HCT116 (cell line): ENCODE measurements at regions not wholly inside any gene's neighbourhood (a gene's known extent, or its start where the extent isn't known, plus 50 kb on each side); places are given as distances from the start of the nearest gene placed in this dataset.

ENCODE experiments used
- ATAC-seq: fragments of 200-7000 bp; cut with Tn5 transposase; 2 replicates; pipeline ENCODE4 v1.9.1; 2020; ENCODE audit warnings: mild to moderate bottlenecking, moderate library complexity
- BruUV-seq: library from RNA; stranded (reverse); fragments of 400-500 nt; replicated peaks from 2 replicates; lab custom pipeline; 2021; lab: Mats Ljungman, UMichigan
- CTCF ChIA-PET: fragments of 300-600 bp; sonication (Branson Sonifier 250); formaldehyde crosslinking; loops from one replicate; lab custom pipeline; 2021; ENCODE audit warnings: antibody characterized with exemption; lab: Charles Lee
- POLR2A ChIA-PET: fragments of 300-600, 350-600 bp; sonication (Branson Sonifier 250); formaldehyde crosslinking; loops from one replicate; lab custom pipeline; 2021; ENCODE audit warnings: antibody characterized with exemption; lab: Charles Lee
- RAD21 ChIA-PET, 2 experiments: fragments of 300-600 bp; sonication (Branson Sonifier 250); formaldehyde crosslinking; loops; one replicate each; lab custom pipeline; 2023; ENCODE audit warnings: low total read pairs in 2 of 2; ENCODE audit not compliant: uncharacterized antibody in 2 of 2, unreplicated experiment in 2 of 2, low non-redundant PET in 1 of 2; lab: Charles Lee
- DNase-seq: peaks from one replicate; pipeline ENCODE4 v3.0.0-alpha.2; 2010; ENCODE audit warnings: low read depth, low spot score
- H2AFZ ChIP-seq: fragments of 200-600 bp; shearing (Covaris generic), sonication (generic); 2 replicates; pipeline ENCODE4 v1.6.1; 2017; ENCODE audit warnings: low read depth, mixed run types, mixed read lengths, antibody characterized with exemption, low read length; ENCODE audit not compliant: poor library complexity, severe bottlenecking
- H3K27ac ChIP-seq: 2 replicates; pipeline ENCODE4 v1.5.1; 2012; ENCODE audit warnings: low read depth, low read length
- H3K27me3 ChIP-seq: fragments of 200-600 bp; sonication (generic); 2 replicates; pipeline ENCODE4 v1.6.1; 2016; ENCODE audit warnings: mixed run types, low read length, mixed read lengths; ENCODE audit not compliant: insufficient read depth
- H3K36me3 ChIP-seq, 2 experiments: fragments of 200-500 bp in 1 of 2; fragments of 200-600 bp in 1 of 2; sonication (Bioruptor generic) in 1 of 2; sonication (generic) in 1 of 2; 2 replicates each; pipeline versions ENCODE4 v1.5.1 to v1.6.1; 2014 to 2016; ENCODE audit warnings: low read length in 2 of 2, inconsistent platforms in 1 of 2, mixed read lengths in 1 of 2, mixed run types in 1 of 2; ENCODE audit not compliant: insufficient read depth in 2 of 2, control insufficient read depth in 1 of 2
- H3K4me1 ChIP-seq, 2 experiments: fragments of 200-600 bp in 1 of 2; sonication (generic) in 1 of 2; 2 replicates each; pipeline versions ENCODE4 v1.5.1 to v1.6.1; 2012 to 2017; ENCODE audit warnings: low read length in 2 of 2, inconsistent platforms in 1 of 2, mild to moderate bottlenecking in 1 of 2, mixed read lengths in 1 of 2, mixed run types in 1 of 2, moderate library complexity in 1 of 2; ENCODE audit not compliant: insufficient read depth in 2 of 2, control insufficient read depth in 1 of 2
- H3K4me2 ChIP-seq: fragments of 200-600 bp; sonication (generic); 2 replicates; pipeline ENCODE4 v1.6.1; 2017; ENCODE audit warnings: mixed run types, low read length, mixed read lengths
- H3K4me3 ChIP-seq, 2 experiments: fragments of 200-600 bp in 1 of 2; sonication (generic) in 1 of 2; replicated peaks in 1 of 2; 2 replicates each; pipeline ENCODE4 v1.5.1; 2011 to 2016; ENCODE audit warnings: low read length in 2 of 2, control low read depth in 1 of 2, low read depth in 1 of 2, mild to moderate bottlenecking in 1 of 2, mixed read lengths in 1 of 2, mixed run types in 1 of 2
- H3K79me2 ChIP-seq: fragments of 200-600 bp; sonication (generic); 2 replicates; pipeline ENCODE4 v1.6.1; 2017; ENCODE audit warnings: mild to moderate bottlenecking, mixed run types, low read length, moderate library complexity, mixed read lengths; ENCODE audit not compliant: insufficient read depth
- H3K9ac ChIP-seq: fragments of 200-600 bp; sonication (generic); 2 replicates; pipeline ENCODE4 v1.6.1; 2016; ENCODE audit warnings: low read length, mixed read lengths
- H3K9me2 ChIP-seq: fragments of 200-600 bp; sonication (generic), shearing (Covaris generic); 2 replicates; pipeline ENCODE4 v1.6.1; 2017; ENCODE audit warnings: mixed run types, mild to moderate bottlenecking, moderate library complexity; ENCODE audit not compliant: insufficient read depth
- H3K9me3 ChIP-seq, 2 experiments: fragments of 200-500 bp in 1 of 2; fragments of 200-600 bp in 1 of 2; sonication (Bioruptor generic) in 1 of 2; sonication (generic) in 1 of 2; 2 replicates each; pipeline ENCODE4 v1.6.1; 2014 to 2017; ENCODE audit warnings: low read length in 2 of 2, mixed read lengths in 2 of 2, inconsistent platforms in 1 of 2, low read depth in 1 of 2, mild to moderate bottlenecking in 1 of 2, mixed run types in 1 of 2, moderate library complexity in 1 of 2; ENCODE audit not compliant: control insufficient read depth in 1 of 2, insufficient read depth in 1 of 2
- H4K20me1 ChIP-seq: fragments of 200-600 bp; sonication (generic), shearing (Covaris generic); 2 replicates; pipeline ENCODE4 v1.6.1; 2017; ENCODE audit warnings: mixed run types, mild to moderate bottlenecking, moderate library complexity; ENCODE audit not compliant: insufficient read depth
- ATF3 ChIP-seq: IDR thresholded peaks from 2 replicates; pipeline ENCODE4 v1.6.1; 2012
- EGR1 ChIP-seq: IDR thresholded peaks from 2 replicates; pipeline ENCODE4 v1.6.1; 2012; ENCODE audit warnings: low read depth
- ELF1 ChIP-seq: IDR thresholded peaks from 2 replicates; pipeline ENCODE4 v1.6.1; 2012; ENCODE audit warnings: low read depth, borderline replicate concordance
- EZH2 ChIP-seq: fragments of 200-600 bp; sonication (generic); IDR thresholded peaks from 2 replicates; pipeline ENCODE4 v1.6.1; 2017; ENCODE audit warnings: antibody characterized with exemption, mixed run types
- JUND ChIP-seq: IDR thresholded peaks from 2 replicates; pipeline ENCODE4 v1.6.1; 2012
- MAX ChIP-seq: IDR thresholded peaks from 2 replicates; pipeline ENCODE4 v1.6.1; 2012
- SIN3A ChIP-seq: IDR thresholded peaks from 2 replicates; pipeline ENCODE4 v1.6.1; 2012; ENCODE audit warnings: low read depth
- SP1 ChIP-seq: IDR thresholded peaks from 2 replicates; pipeline ENCODE4 v1.6.1; 2012; ENCODE audit warnings: low read depth
- SRF ChIP-seq: IDR thresholded peaks from 2 replicates; pipeline ENCODE4 v1.6.1; 2012; ENCODE audit warnings: low read depth
- ZBTB33 ChIP-seq: IDR thresholded peaks from 2 replicates; pipeline ENCODE4 v1.6.1; 2011; ENCODE audit warnings: mild to moderate bottlenecking, low read length, moderate library complexity; ENCODE audit not compliant: insufficient replicate concordance; ENCODE audit errors: extremely low read depth
- ZFX ChIP-seq: fragments of 450-650 bp; IDR thresholded peaks from 2 replicates; pipeline ENCODE4 v1.6.1; 2017
- ZNF274 ChIP-seq: fragments of 200-500 bp; sonication (Bioruptor generic); IDR thresholded peaks from 2 replicates; pipeline ENCODE4 v1.6.1; 2014; ENCODE audit warnings: mild to moderate bottlenecking, low read depth, low read length, inconsistent platforms
- intact Hi-C: fragments of 100-400 bp; cut with micrococcal nuclease; formaldehyde crosslinking; loops from 2 replicates; pipeline ENCODE4 v1.10.0; 2022

GRCh38 chr18:75797046-75797445, 369.5 kb upstream of the SMIM21 start:
- ChIA-PET RAD21 (no interaction called here), POLR2A (no interaction called here), CTCF (no interaction called here)
- no peaks in the 10 kb centered on the region for H3K79me2 ChIP-seq
- no TSS peak for BruUV-seq
- no peaks in the 10 kb centered on the region for H3K27me3 ChIP-seq
- H3K4me3 ChIP-seq: no peak overlapping the region
- no peak overlapping the region for H2AFZ ChIP-seq
- H3K9ac ChIP-seq: no peak overlapping the region
- no peaks in the 10 kb centered on the region for H3K9me2 ChIP-seq
- ATAC-seq: no peak
- H3K36me3 ChIP-seq: no peaks in the 10 kb centered on the region
- H3K9me3 ChIP-seq: no peaks in the 10 kb centered on the region
- no peak for DNase-seq
- no peak overlapping the region for H3K27ac ChIP-seq
- intact Hi-C loops: no loop called here
- no peaks in the 10 kb centered on the region for H4K20me1 ChIP-seq
- H3K4me1 ChIP-seq: no peaks in the 10 kb centered on the region
- no peak overlapping the region for H3K4me2 ChIP-seq
- no peak for TF ChIP-seq SRF

GRCh38 chr18:75790796-75791195, 363.3 kb upstream of the SMIM21 start:
- no peak for DNase-seq
- H3K4me1 ChIP-seq: no peaks in the 10 kb centered on the region
- BruUV-seq: no TSS peak
- H3K36me3 ChIP-seq: no peaks in the 10 kb centered on the region
- H3K9me2 ChIP-seq: no peaks in the 10 kb centered on the region
- H3K9ac ChIP-seq: no peak overlapping the region
- TF ChIP-seq SIN3A (no peak), ZBTB33 (no peak), EGR1 (no peak), ELF1 (no peak), MAX (no peak), ATF3 (no peak), SRF (no peak), ZFX (no peak), JUND (no peak), ZNF274 (no peak), EZH2 (no peak), SP1 (no peak)
- ChIA-PET POLR2A (no interaction called here), CTCF (no interaction called here), RAD21 (no interaction called here)
- no peak overlapping the region for H3K4me2 ChIP-seq
- no peak overlapping the region for H2AFZ ChIP-seq
- H3K27ac ChIP-seq: no peak overlapping the region
- no peak for ATAC-seq
- no peak overlapping the region for H3K4me3 ChIP-seq
- no peaks in the 10 kb centered on the region for H3K79me2 ChIP-seq
- H4K20me1 ChIP-seq: no peaks in the 10 kb centered on the region
- H3K9me3 ChIP-seq: no peaks in the 10 kb centered on the region
- no peaks in the 10 kb centered on the region for H3K27me3 ChIP-seq
- intact Hi-C loops: no loop called here
